H1 (cell line): ENCODE measurements at regions not wholly inside any gene's neighbourhood (a gene's known extent, or its start where the extent isn't known, plus 50 kb on each side); places are given as distances from the start of the nearest gene placed in this dataset.

Experiments
- CTCF ChIA-PET: fragments of 300-600 bp; sonication (Branson Sonifier 250); formaldehyde crosslinking; loops from one replicate; lab custom pipeline; 2021; ENCODE audit not compliant: partially characterized antibody; lab: Charles Lee
- POLR2A ChIA-PET: fragments of 300-600 bp; sonication (Branson Sonifier 250); formaldehyde crosslinking; loops from one replicate; lab custom pipeline; 2021; ENCODE audit warnings: inconsistent platforms; ENCODE audit not compliant: partially characterized antibody; lab: Charles Lee
- DNase-seq, 2 experiments: peaks; one replicate each; pipeline versions ENCODE4 v3.0.0 to v3.0.0-alpha.2; 2010 to 2022; ENCODE audit warnings: low spot score in 2 of 2, low read depth in 1 of 2, mixed read lengths in 1 of 2
- FAIRE-seq: peaks from 2 replicates; lab custom pipeline; 2011; peaks lifted over from hg19 to GRCh38; lab: Jason Lieb, UNC
- H2AFZ ChIP-seq: 2 replicates; pipeline ENCODE4 v1.8.1; 2012; ENCODE audit warnings: low read length, inconsistent platforms
- H2AK5ac ChIP-seq: 2 replicates; pipeline ENCODE4 v1.6.1; 2013; ENCODE audit warnings: low read depth, low read length
- H2BK120ac ChIP-seq: replicated peaks from 2 replicates; pipeline ENCODE3; 2013; ENCODE audit warnings: low read depth, low read length, inconsistent platforms
- H2BK12ac ChIP-seq: 2 replicates; pipeline ENCODE4 v1.6.1; 2013; ENCODE audit warnings: low read depth, low read length
- H2BK15ac ChIP-seq: 2 replicates; pipeline ENCODE4 v1.6.1; 2013; ENCODE audit warnings: low read length
- H2BK20ac ChIP-seq: 2 replicates; pipeline ENCODE4 v1.6.1; 2013; ENCODE audit warnings: low read length
- H2BK5ac ChIP-seq: 2 replicates; pipeline ENCODE4 v1.6.1; 2013; ENCODE audit warnings: low read depth, low read length
- H3K14ac ChIP-seq: 2 replicates; pipeline ENCODE4 v1.6.1; 2013; ENCODE audit warnings: inconsistent platforms; ENCODE audit not compliant: insufficient read length
- H3K18ac ChIP-seq: 2 replicates; pipeline ENCODE4 v1.6.1; 2013; ENCODE audit warnings: low read length; ENCODE audit errors: extremely low read depth
- H3K23ac ChIP-seq: 2 replicates; pipeline ENCODE4 v1.6.1; 2013; ENCODE audit warnings: inconsistent platforms; ENCODE audit not compliant: insufficient read length
- H3K23me2 ChIP-seq: 2 replicates; pipeline ENCODE4 v1.6.1; 2013; ENCODE audit warnings: low read depth, low read length
- H3K27ac ChIP-seq: 2 replicates; pipeline ENCODE4 v1.6.1; 2011; ENCODE audit warnings: low read depth, low read length, inconsistent platforms
- H3K27me3 ChIP-seq, 4 experiments: replicated peaks in 1 of 4; 1 replicate in 1 of 4; 2 replicates in 3 of 4; pipeline versions ENCODE4 v1.6.1 to v1.8.1; 2011 to 2013; ENCODE audit warnings: low read length in 3 of 4, mild to moderate bottlenecking in 3 of 4, inconsistent platforms in 2 of 4, mixed read lengths in 2 of 4, moderate library complexity in 1 of 4; ENCODE audit not compliant: control insufficient read depth in 3 of 4, insufficient read depth in 3 of 4; ENCODE audit errors: extremely low read depth in 1 of 4
- H3K36me3 ChIP-seq, 4 experiments: 2 replicates each; pipeline versions ENCODE4 v1.6.1 to v1.8.1; 2011 to 2013; ENCODE audit warnings: mild to moderate bottlenecking in 4 of 4, low read length in 3 of 4, moderate library complexity in 2 of 4, control low read depth in 1 of 4, inconsistent platforms in 1 of 4; ENCODE audit not compliant: insufficient read depth in 4 of 4, control insufficient read depth in 2 of 4
- H3K4ac ChIP-seq: replicated peaks from 2 replicates; pipeline ENCODE3; 2013; ENCODE audit warnings: low read length, low read depth, mixed read lengths, inconsistent platforms; ENCODE audit not compliant: insufficient read length
- H3K4me1 ChIP-seq, 4 experiments: replicated peaks in 1 of 4; 1 replicate in 1 of 4; 2 replicates in 3 of 4; pipeline versions ENCODE4 v1.6.1 to v1.8.1; 2011 to 2013; ENCODE audit warnings: low read length in 3 of 4, inconsistent platforms in 2 of 4, mixed read lengths in 1 of 4; ENCODE audit not compliant: insufficient read depth in 4 of 4, control insufficient read depth in 3 of 4
- H3K4me2 ChIP-seq, 2 experiments: 2 replicates each; pipeline versions ENCODE4 v1.6.1 to v1.8.1; 2011 to 2013; ENCODE audit warnings: low read depth in 2 of 2, low read length in 2 of 2, control low read depth in 1 of 2, inconsistent platforms in 1 of 2, mild to moderate bottlenecking in 1 of 2; ENCODE audit not compliant: insufficient read depth in 1 of 2
- H3K4me3 ChIP-seq, 4 experiments: fragments of 200-600, 300-600 bp in 1 of 4; sonication (generic), shearing (Covaris generic), sonication (Bioruptor Twin) in 1 of 4; 2 replicates each; pipeline versions ENCODE4 v1.5.1 to v1.8.1; 2011 to 2016; ENCODE audit warnings: low read length in 4 of 4, low read depth in 3 of 4, control low read depth in 2 of 4, inconsistent platforms in 2 of 4, mild to moderate bottlenecking in 2 of 4, mixed read lengths in 1 of 4, moderate library complexity in 1 of 4; ENCODE audit not compliant: insufficient read depth in 2 of 4; ENCODE audit errors: extremely low read depth in 1 of 4
- H3K56ac ChIP-seq: replicated peaks from 2 replicates; pipeline ENCODE3; 2013; ENCODE audit warnings: low read depth, mild to moderate bottlenecking, mixed read lengths, low read length, inconsistent platforms; ENCODE audit not compliant: insufficient read length
- H3K79me1 ChIP-seq: 2 replicates; pipeline ENCODE4 v1.6.1; 2013; ENCODE audit warnings: low read depth, low read length, control low read depth
- H3K79me2 ChIP-seq, 2 experiments: 2 replicates each; pipeline versions ENCODE4 v1.6.1 to v1.8.1; 2012 to 2013; ENCODE audit warnings: low read length in 2 of 2, mild to moderate bottlenecking in 2 of 2, inconsistent platforms in 1 of 2; ENCODE audit not compliant: insufficient read depth in 2 of 2, control insufficient read depth in 1 of 2
- H3K9ac ChIP-seq, 4 experiments: replicated peaks in 1 of 4; 1 replicate in 1 of 4; 2 replicates in 3 of 4; pipeline versions ENCODE4 v1.6.1 to v1.8.1; 2011 to 2013; ENCODE audit warnings: low read depth in 3 of 4, low read length in 3 of 4, control low read depth in 2 of 4, mild to moderate bottlenecking in 2 of 4, moderate library complexity in 2 of 4, inconsistent platforms in 1 of 4; ENCODE audit errors: extremely low read depth in 1 of 4
- H3K9me3 ChIP-seq, 2 experiments: 2 replicates each; pipeline versions ENCODE4 v1.6.1 to v1.8.1; 2012 to 2013; ENCODE audit warnings: mild to moderate bottlenecking in 2 of 2, moderate library complexity in 2 of 2, control low read depth in 1 of 2, inconsistent platforms in 1 of 2, low read depth in 1 of 2, low read length in 1 of 2, mixed read lengths in 1 of 2; ENCODE audit not compliant: insufficient read depth in 2 of 2
- H4K20me1 ChIP-seq, 2 experiments: replicated peaks in 1 of 2; 2 replicates each; pipeline versions ENCODE3 to v1.8.1; 2011 to 2013; ENCODE audit warnings: inconsistent platforms in 2 of 2, low read length in 2 of 2, mild to moderate bottlenecking in 1 of 2; ENCODE audit not compliant: insufficient read depth in 2 of 2, control insufficient read depth in 1 of 2
- H4K5ac ChIP-seq: 2 replicates; pipeline ENCODE4 v1.6.1; 2013; ENCODE audit warnings: low read length, low read depth, mixed read lengths, inconsistent platforms; ENCODE audit not compliant: insufficient read length
- H4K8ac ChIP-seq: 2 replicates; pipeline ENCODE4 v1.8.0; 2013; ENCODE audit warnings: mild to moderate bottlenecking, moderate library complexity, low read length, inconsistent platforms; ENCODE audit not compliant: insufficient read depth; ENCODE audit errors: extremely low read depth
- H4K91ac ChIP-seq: replicated peaks from 2 replicates; pipeline ENCODE3; 2013; ENCODE audit warnings: low read length, mixed read lengths, inconsistent platforms; ENCODE audit not compliant: insufficient read length
- ASH2L ChIP-seq: fragments of 200-600, 300-600 bp; sonication (generic); IDR thresholded peaks from one replicate; pipeline ENCODE4 v1.7.1; 2017; ENCODE audit warnings: low read length
- BCL11A ChIP-seq, 2 experiments: IDR thresholded peaks; one replicate each; pipeline ENCODE4 v1.6.1; 2011; ENCODE audit warnings: low read depth in 2 of 2, low read length in 2 of 2, mild to moderate bottlenecking in 2 of 2
- CEBPB ChIP-seq: IDR thresholded peaks from 2 replicates; pipeline ENCODE4 v1.6.1; 2012; ENCODE audit warnings: low read depth, low read length
- CHD1 ChIP-seq: IDR thresholded peaks from 2 replicates; pipeline ENCODE4 v1.6.1; 2012; ENCODE audit warnings: low read depth, low read length, improper control_type of control experiment
- CHD2 ChIP-seq: IDR thresholded peaks from 2 replicates; pipeline ENCODE4 v1.6.1; 2012; ENCODE audit warnings: low read length, improper control_type of control experiment
- EGR1 ChIP-seq: IDR thresholded peaks from 2 replicates; pipeline ENCODE4 v1.6.1; 2011; ENCODE audit warnings: low read depth, low read length, borderline replicate concordance
- HDAC6 ChIP-seq: IDR thresholded peaks from one replicate; pipeline ENCODE4 v1.7.1; 2012; ENCODE audit warnings: low read depth, mild to moderate bottlenecking, inconsistent platforms, low read length, moderate library complexity
- JUND ChIP-seq: IDR thresholded peaks from 2 replicates; pipeline ENCODE4 v1.6.1; 2011; ENCODE audit warnings: mild to moderate bottlenecking, improper control_type of control experiment, low read length
- KDM4A ChIP-seq: IDR thresholded peaks from one replicate; pipeline ENCODE4 v1.7.1; 2012; ENCODE audit warnings: low read depth, mild to moderate bottlenecking, moderate library complexity, low read length, inconsistent platforms; ENCODE audit not compliant: severe bottlenecking
- NRF1 ChIP-seq: IDR thresholded peaks from 2 replicates; pipeline ENCODE4 v1.6.1; 2011; ENCODE audit warnings: mild to moderate bottlenecking, low read depth, low read length, improper control_type of control experiment
- PHF8 ChIP-seq: fragments of 200-600 bp; sonication (generic); conservative IDR thresholded peaks from 2 replicates; pipeline ENCODE4 v1.7.1; 2012; ENCODE audit warnings: low read depth, mild to moderate bottlenecking, inconsistent platforms, low read length, moderate library complexity
- RNF2 ChIP-seq: fragments of 200-900, 300-1000 bp; sonication (generic); IDR thresholded peaks from 2 replicates; pipeline ENCODE4 v1.7.1; 2016; ENCODE audit warnings: borderline replicate concordance, low read depth, mild to moderate bottlenecking, antibody characterized with exemption, low read length; ENCODE audit not compliant: poor library complexity, severe bottlenecking; ENCODE audit errors: missing control alignments
- SAP30 ChIP-seq: fragments of 300-600 bp; sonication (generic); IDR thresholded peaks from 2 replicates; pipeline ENCODE4 v1.7.1; 2012; ENCODE audit warnings: low read length, moderate library complexity, mild to moderate bottlenecking, inconsistent platforms; ENCODE audit not compliant: insufficient read depth, insufficient replicate concordance
- SIX5 ChIP-seq: IDR thresholded peaks from 2 replicates; pipeline ENCODE4 v1.6.1; 2011; ENCODE audit warnings: mild to moderate bottlenecking, low read depth, low read length
- SUZ12 ChIP-seq: fragments of 200-600 bp; sonication (generic); IDR thresholded peaks from 2 replicates; pipeline ENCODE4 v1.6.1; 2012; ENCODE audit warnings: mild to moderate bottlenecking, inconsistent platforms, low read length, moderate library complexity, mixed read lengths
- ZNF274 ChIP-seq: IDR thresholded peaks from 2 replicates; pipeline ENCODE4 v1.7.0; 2012; ENCODE audit warnings: low read length, borderline replicate concordance; ENCODE audit errors: extremely low read depth

DNA sequence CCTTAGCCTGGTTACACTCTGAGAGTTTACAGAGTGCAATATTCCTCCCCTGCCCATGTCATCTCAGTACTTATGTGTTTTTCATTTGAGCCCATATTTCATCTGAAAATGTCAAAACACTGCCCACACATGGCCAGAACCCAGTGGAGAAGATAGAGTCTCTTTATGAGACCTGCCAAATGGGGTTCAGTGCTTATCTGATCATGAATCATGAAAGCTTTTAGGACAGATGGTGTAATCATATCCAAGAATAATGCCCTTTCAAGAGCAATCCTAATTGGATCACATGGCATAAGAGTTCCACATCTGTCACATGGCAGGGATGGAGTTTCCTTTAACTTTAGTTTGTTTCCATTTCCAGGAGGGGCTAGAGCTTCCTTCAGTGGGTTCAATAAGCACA, 77.2 kb upstream of the AGBL1 start:
- Histone ChIP-seq H4K20me1 (no peaks in the 10 kb centered on the region), H3K4me3 (no peak overlapping the region), H2AK5ac (no peak overlapping the region), H3K23ac (no peak overlapping the region), H4K5ac (no peak overlapping the region), H3K79me1 (no peaks in the 10 kb centered on the region), H2BK15ac (no peak overlapping the region), H2BK12ac (no peak overlapping the region), H3K18ac (no peak overlapping the region), H3K36me3 (no peaks in the 10 kb centered on the region), H2BK120ac (no peak overlapping the region), H3K79me2 (no peaks in the 10 kb centered on the region), H2BK5ac (no peak overlapping the region), H3K23me2 (no peaks in the 10 kb centered on the region), H3K9me3 (no peaks in the 10 kb centered on the region), H3K27ac (no peak overlapping the region), H3K4ac (no peak overlapping the region), H3K9ac (no peak overlapping the region), H3K14ac (no peak overlapping the region), H4K91ac (no peak overlapping the region), H3K27me3 (no peaks in the 10 kb centered on the region), H3K56ac (no peak overlapping the region), H2BK20ac (no peak overlapping the region), H3K4me1 (no peaks in the 10 kb centered on the region), H3K4me2 (no peak overlapping the region), H4K8ac (no peak overlapping the region), H2AFZ (no peak overlapping the region; the same call in 1 of the 2 replicates)
- POLR2A ChIA-PET, result no interaction called here
- TF ChIP-seq ZNF274, result no peak
- TF ChIP-seq CHD2, result no peak
- TF ChIP-seq ASH2L, result no peak
- TF ChIP-seq JUND, result no peak
- no peak for TF ChIP-seq EGR1
- TF ChIP-seq KDM4A, result no peak
- no peak for TF ChIP-seq CEBPB
- TF ChIP-seq SAP30, result no peak
- TF ChIP-seq HDAC6, result no peak
- no peak for TF ChIP-seq BCL11A (IDR thresholded peaks at IDR 0.05; ENCODE audit: low read depth in 2 of 2, low read length in 2 of 2)
- TF ChIP-seq NRF1, result no peak
- TF ChIP-seq PHF8, result no peak
- TF ChIP-seq CHD1, result no peak
- no peak for TF ChIP-seq SIX5
- TF ChIP-seq RNF2, result no peak
- no peak for TF ChIP-seq SUZ12
- CTCF ChIA-PET, result interaction anchor here (1.0 to 1.9 kb wide), 5 partner anchors 20 to 143 kb away, joined by 3 to 5 read pairs (median 4); no protein-coding TSS in a partner anchor
- no peak for FAIRE-seq
- no peak for DNase-seq
